ENCODE measurements at regions not wholly inside any gene's neighbourhood (a gene's known extent, or its start where the extent isn't known, plus 50 kb on each side); places are given as distances from the start of the nearest gene placed in this dataset.

- DNase-seq (ENCODE audit: low read depth, low spot score), result peak; percentile 63
- no peak for TF ChIP-seq CTCF (IDR thresholded peaks at IDR 0.05; ENCODE audit: insufficient read depth, low read length, missing control alignments)
- CTCF ChIA-PET, result interaction anchor here (0.9 to 1.4 kb wide), 2 partner anchors 10 to 642 kb away, joined by 3 to 4 read pairs; no protein-coding TSS in a partner anchor
- no peak overlapping the region for H3K4me3 ChIP-seq (ENCODE audit: low read depth, low read length)
- POLR2A ChIA-PET, result interaction anchor here (0.6 to 1.2 kb wide), 2 partner anchors 17 to 68 kb away, joined by 3 to 5 read pairs; no protein-coding TSS in a partner anchor
Observed at GRCh38 chr7:17625043-17625442, 315.3 kb downstream of the SNX13 start.

- no peak overlapping the region for H3K4me3 ChIP-seq (ENCODE audit: low read depth, low read length)
- no peak for DNase-seq (ENCODE audit: low read depth, low spot score)
- no peak for TF ChIP-seq CTCF (IDR thresholded peaks at IDR 0.05; ENCODE audit: insufficient read depth, low read length, missing control alignments)
- ChIA-PET POLR2A (no interaction called here), CTCF (interaction anchor here (1.1 to 1.3 kb wide), 2 partner anchors 16 to 643 kb away, joined by 3 read pairs; no protein-coding TSS in a partner anchor)
Observed at GRCh38 chr7:17626235-17626634, 314.1 kb downstream of the SNX13 start.

GRCh38 chr7:17631061-17631460 lies 309.2 kb downstream of the SNX13 start:
- no peak for TF ChIP-seq CTCF (IDR thresholded peaks at IDR 0.05; ENCODE audit: insufficient read depth, low read length, missing control alignments)
- ChIA-PET POLR2A (no interaction called here), CTCF (interaction anchor here (1.1 to 1.7 kb wide), 3 partner anchors 10 to 330 kb away, joined by 4 to 5 read pairs (median 4); no protein-coding TSS in a partner anchor)
- H3K4me3 ChIP-seq (ENCODE audit: low read depth, low read length), result no peak overlapping the region
- no peak for DNase-seq (ENCODE audit: low read depth, low spot score)

- DNase-seq (ENCODE audit: low read depth, low spot score), result no peak
- H3K4me3 ChIP-seq (ENCODE audit: low read depth, low read length), result no peak overlapping the region
- TF ChIP-seq CTCF (IDR thresholded peaks at IDR 0.05; ENCODE audit: insufficient read depth, low read length, missing control alignments), result no peak
- POLR2A ChIA-PET, result no interaction called here
- CTCF ChIA-PET, result interaction anchor here (0.8 to 1.7 kb wide), 9 partner anchors 8 to 648 kb away, joined by 3 to 8 read pairs (median 4); no protein-coding TSS in a partner anchor
Observed at GRCh38 chr7:17632384-17632783, 307.9 kb downstream of the SNX13 start.

- no peak overlapping the region for H3K4me3 ChIP-seq (ENCODE audit: low read depth, low read length)
- no peak for DNase-seq (ENCODE audit: low read depth, low spot score)
- CTCF ChIA-PET, result interaction anchor here (1.0 to 1.4 kb wide), 5 partner anchors 8 to 650 kb away, joined by 3 to 8 read pairs (median 4); no protein-coding TSS in a partner anchor
- POLR2A ChIA-PET, result no interaction called here
- TF ChIP-seq CTCF (IDR thresholded peaks at IDR 0.05; ENCODE audit: insufficient read depth, low read length, missing control alignments), result no peak
Observed at GRCh38 chr7:17633067-17633466, 307.2 kb downstream of the SNX13 start.

DNA sequence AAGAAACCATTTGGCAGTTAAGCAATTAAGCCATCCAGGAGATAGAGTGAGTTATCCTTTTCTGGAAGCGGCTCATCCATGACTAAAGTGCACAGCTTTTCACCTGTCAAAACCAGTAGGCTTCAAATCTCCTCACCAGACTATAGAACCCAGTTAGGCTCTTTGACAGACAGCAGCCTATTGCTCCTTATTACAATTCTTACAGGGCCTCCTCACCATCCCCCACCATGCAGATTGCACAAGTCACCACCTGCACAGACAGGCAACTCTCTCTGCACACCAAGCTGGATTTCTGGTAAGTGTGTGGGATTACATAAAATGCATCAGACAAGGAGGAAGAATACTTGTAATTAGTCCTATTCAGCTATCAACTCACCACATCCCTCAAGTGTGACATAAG lies 301.6 kb downstream of the SNX13 start:
- no peak for TF ChIP-seq CTCF (IDR thresholded peaks at IDR 0.05; ENCODE audit: insufficient read depth, low read length, missing control alignments)
- POLR2A ChIA-PET, result no interaction called here
- DNase-seq (ENCODE audit: low read depth, low spot score), result no peak
- H3K4me3 ChIP-seq (ENCODE audit: low read depth, low read length), result no peak overlapping the region
- CTCF ChIA-PET, result interaction anchor here (0.9 to 2.1 kb wide), 3 partner anchors 9 to 232 kb away, joined by 3 to 9 read pairs (median 3); no protein-coding TSS in a partner anchor

Data from AG04449 (cell line).